HEK293T (cell line): ENCODE measurements at regions not wholly inside any gene's neighbourhood (a gene's known extent, or its start where the extent isn't known, plus 50 kb on each side); places are given as distances from the start of the nearest gene placed in this dataset.

Experiments used
- ARNT ChIP-seq: fragments of 450-650 bp; IDR thresholded peaks from 2 replicates; pipeline ENCODE4 v1.6.1; 2017; ENCODE audit warnings: mild to moderate bottlenecking
- TF ChIP-seq, protein P1 (sequence below): fragments of 450-650 bp; IDR thresholded peaks from 2 replicates; pipeline ENCODE4 v1.6.1; 2016

DNA sequence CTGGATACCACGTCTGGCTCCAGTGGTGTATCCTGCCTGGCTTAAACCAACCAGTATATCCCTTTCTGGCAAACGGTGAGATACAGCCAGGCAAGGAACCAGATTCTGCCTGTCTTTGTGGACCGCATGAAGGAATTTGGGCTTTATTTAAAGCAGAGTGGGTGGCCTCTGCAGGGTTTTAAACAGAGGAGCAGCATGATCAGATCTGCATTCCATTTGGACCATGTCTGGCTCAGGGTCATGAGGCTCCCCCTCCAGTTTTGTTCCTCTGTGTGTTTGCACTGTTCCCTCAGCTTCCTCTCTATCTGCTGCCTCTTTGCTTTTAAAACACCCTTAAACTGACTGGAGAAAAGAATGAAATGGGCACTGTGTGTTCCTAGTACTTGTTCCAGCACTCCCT lies 195.0 kb downstream of the GIPC2 start:
- TF ChIP-seq, protein P1, sequence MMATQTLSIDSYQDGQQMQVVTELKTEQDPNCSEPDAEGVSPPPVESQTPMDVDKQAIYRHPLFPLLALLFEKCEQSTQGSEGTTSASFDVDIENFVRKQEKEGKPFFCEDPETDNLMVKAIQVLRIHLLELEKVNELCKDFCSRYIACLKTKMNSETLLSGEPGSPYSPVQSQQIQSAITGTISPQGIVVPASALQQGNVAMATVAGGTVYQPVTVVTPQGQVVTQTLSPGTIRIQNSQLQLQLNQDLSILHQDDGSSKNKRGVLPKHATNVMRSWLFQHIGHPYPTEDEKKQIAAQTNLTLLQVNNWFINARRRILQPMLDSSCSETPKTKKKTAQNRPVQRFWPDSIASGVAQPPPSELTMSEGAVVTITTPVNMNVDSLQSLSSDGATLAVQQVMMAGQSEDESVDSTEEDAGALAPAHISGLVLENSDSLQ = no peak
- TF ChIP-seq ARNT = no peak
